Neural cell (in vitro differentiated cells): ENCODE measurements at regions not wholly inside any gene's neighbourhood (a gene's known extent, or its start where the extent isn't known, plus 50 kb on each side); places are given as distances from the start of the nearest gene placed in this dataset.

Source experiments
- H2AFZ ChIP-seq: fragments of 200-600, 300-800 bp; sonication (generic), shearing (Covaris generic); 2 replicates; pipeline ENCODE4 v1.6.0; 2014; ENCODE audit warnings: low read depth, mild to moderate bottlenecking, antibody characterized with exemption, low read length, moderate library complexity
- H3F3A ChIP-seq: fragments of 200-600 bp; shearing (Covaris generic); 2 replicates; pipeline ENCODE4 v1.6.1; 2016; ENCODE audit warnings: mild to moderate bottlenecking, moderate library complexity, mixed read lengths, antibody characterized with exemption, low read length; ENCODE audit not compliant: insufficient read depth, poor library complexity, severe bottlenecking
- H3K27ac ChIP-seq: fragments of 200-600, 300-800 bp; sonication (generic), shearing (Covaris generic); 2 replicates; pipeline ENCODE4 v1.5.1; 2014; ENCODE audit warnings: mild to moderate bottlenecking, low read length, moderate library complexity
- H3K27me3 ChIP-seq: fragments of 300-800, 200-600 bp; sonication (generic), shearing (Covaris generic); 2 replicates; pipeline ENCODE4 v1.6.0; 2014; ENCODE audit warnings: mild to moderate bottlenecking, low read depth, low read length, moderate library complexity; ENCODE audit not compliant: insufficient read depth
- H3K36me3 ChIP-seq: fragments of 300-800, 200-600 bp; sonication (generic), shearing (Covaris generic); 2 replicates; pipeline ENCODE4 v1.5.1; 2014; ENCODE audit warnings: mild to moderate bottlenecking, antibody characterized with exemption, low read length, moderate library complexity; ENCODE audit not compliant: insufficient read depth
- H3K4me2 ChIP-seq: fragments of 300-800, 200-600 bp; sonication (generic), shearing (Covaris generic); 2 replicates; pipeline ENCODE4 v1.6.0; 2014; ENCODE audit warnings: mild to moderate bottlenecking, low read length
- H3K4me3 ChIP-seq: fragments of 300-800, 200-600 bp; sonication (generic), shearing (Covaris generic); 2 replicates; pipeline ENCODE4 v1.5.1; 2014; ENCODE audit warnings: mild to moderate bottlenecking, low read length, moderate library complexity
- H3K79me2 ChIP-seq: fragments of 200-600 bp; shearing (Covaris generic); replicated peaks from 2 replicates; pipeline ENCODE4 v1.6.0; 2014; ENCODE audit warnings: mild to moderate bottlenecking, low read length, moderate library complexity; ENCODE audit not compliant: insufficient read depth
- H3K9ac ChIP-seq: fragments of 300-800, 200-600 bp; sonication (generic), shearing (Covaris generic); 2 replicates; pipeline ENCODE4 v1.6.1; 2016; ENCODE audit warnings: mild to moderate bottlenecking, low read length, mixed read lengths
- H3K9me2 ChIP-seq: fragments of 200-600 bp; shearing (Covaris generic); 2 replicates; pipeline ENCODE4 v1.6.1; 2016; ENCODE audit warnings: mild to moderate bottlenecking, low read length, mixed read lengths; ENCODE audit not compliant: insufficient read depth
- H3K9me3 ChIP-seq: fragments of 200-600, 300-800 bp; sonication (generic), shearing (Covaris generic); 2 replicates; pipeline ENCODE4 v1.6.1; 2016; ENCODE audit warnings: mild to moderate bottlenecking, mixed run types, low read length, moderate library complexity, mixed read lengths
- H4K20me1 ChIP-seq: fragments of 200-600 bp; shearing (Covaris generic); 2 replicates; pipeline ENCODE4 v1.6.1; 2016; ENCODE audit warnings: mild to moderate bottlenecking, mixed run types; ENCODE audit not compliant: insufficient read depth
- EP300 ChIP-seq: fragments of 450-650 bp; conservative IDR thresholded peaks from 2 replicates; pipeline ENCODE4 v1.6.1; 2014; ENCODE audit warnings: antibody characterized with exemption, mild to moderate bottlenecking, moderate library complexity; ENCODE audit not compliant: poor library complexity, severe bottlenecking
- EZH2 ChIP-seq: fragments of 200-600, 300-800 bp; shearing (Covaris generic), sonication (generic); IDR thresholded peaks from 2 replicates; pipeline ENCODE4 v1.6.1; 2014; ENCODE audit warnings: antibody characterized with exemption, low read length, borderline replicate concordance, mild to moderate bottlenecking; ENCODE audit not compliant: insufficient read depth, poor library complexity, severe bottlenecking
- MXI1 ChIP-seq: fragments of 450-650 bp; conservative IDR thresholded peaks from 2 replicates; pipeline ENCODE4 v1.6.1; 2014; ENCODE audit warnings: antibody characterized with exemption, mild to moderate bottlenecking; ENCODE audit not compliant: poor library complexity, severe bottlenecking
- POLR2AphosphoS5 ChIP-seq: IDR thresholded peaks from 2 replicates; pipeline ENCODE4 v1.6.1; 2012
- RAD21 ChIP-seq: fragments of 450-650 bp; conservative IDR thresholded peaks from 2 replicates; pipeline ENCODE4 v1.6.1; 2014; ENCODE audit warnings: antibody characterized with exemption, mild to moderate bottlenecking, moderate library complexity
- REST ChIP-seq: IDR thresholded peaks from 2 replicates; pipeline ENCODE4 v1.6.1; 2012; ENCODE audit warnings: borderline replicate concordance
- SMC3 ChIP-seq: fragments of 450-650 bp; conservative IDR thresholded peaks from 2 replicates; pipeline ENCODE4 v1.6.1; 2014; ENCODE audit warnings: antibody characterized with exemption, mild to moderate bottlenecking, moderate library complexity; ENCODE audit not compliant: poor library complexity
- TAF1 ChIP-seq: IDR thresholded peaks from 2 replicates; pipeline ENCODE4 v1.6.1; 2012; ENCODE audit warnings: low read depth
- TF ChIP-seq, protein P1 (sequence below): fragments of 450-650 bp; IDR thresholded peaks from 2 replicates; pipeline ENCODE4 v1.5.1; 2014; ENCODE audit warnings: antibody characterized with exemption, mild to moderate bottlenecking, moderate library complexity; ENCODE audit not compliant: poor library complexity, severe bottlenecking

- Histone ChIP-seq H3K9ac (no peak overlapping the region), H3K4me3 (no peak overlapping the region), H3F3A (no peaks in the 10 kb centered on the region), H3K79me2 (no peaks in the 10 kb centered on the region), H3K36me3 (no peaks in the 10 kb centered on the region), H2AFZ (no peak overlapping the region), H3K9me3 (no peaks in the 10 kb centered on the region), H3K9me2 (no peaks in the 10 kb centered on the region), H3K4me2 (no peak overlapping the region), H4K20me1 (no peaks in the 10 kb centered on the region), H3K27me3 (no peaks in the 10 kb centered on the region), H3K27ac (no peak overlapping the region)
- TF ChIP-seq RAD21: no peak
- no peak for TF ChIP-seq EP300
- TF ChIP-seq, protein P1, sequence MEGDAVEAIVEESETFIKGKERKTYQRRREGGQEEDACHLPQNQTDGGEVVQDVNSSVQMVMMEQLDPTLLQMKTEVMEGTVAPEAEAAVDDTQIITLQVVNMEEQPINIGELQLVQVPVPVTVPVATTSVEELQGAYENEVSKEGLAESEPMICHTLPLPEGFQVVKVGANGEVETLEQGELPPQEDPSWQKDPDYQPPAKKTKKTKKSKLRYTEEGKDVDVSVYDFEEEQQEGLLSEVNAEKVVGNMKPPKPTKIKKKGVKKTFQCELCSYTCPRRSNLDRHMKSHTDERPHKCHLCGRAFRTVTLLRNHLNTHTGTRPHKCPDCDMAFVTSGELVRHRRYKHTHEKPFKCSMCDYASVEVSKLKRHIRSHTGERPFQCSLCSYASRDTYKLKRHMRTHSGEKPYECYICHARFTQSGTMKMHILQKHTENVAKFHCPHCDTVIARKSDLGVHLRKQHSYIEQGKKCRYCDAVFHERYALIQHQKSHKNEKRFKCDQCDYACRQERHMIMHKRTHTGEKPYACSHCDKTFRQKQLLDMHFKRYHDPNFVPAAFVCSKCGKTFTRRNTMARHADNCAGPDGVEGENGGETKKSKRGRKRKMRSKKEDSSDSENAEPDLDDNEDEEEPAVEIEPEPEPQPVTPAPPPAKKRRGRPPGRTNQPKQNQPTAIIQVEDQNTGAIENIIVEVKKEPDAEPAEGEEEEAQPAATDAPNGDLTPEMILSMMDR: no peak
- TF ChIP-seq EZH2: no peak
- no peak for TF ChIP-seq MXI1
- no peak for TF ChIP-seq TAF1
- no peak for TF ChIP-seq POLR2AphosphoS5
- TF ChIP-seq SMC3: no peak
- TF ChIP-seq REST: no peak
Measured at GRCh38 chr5:67974054-67974453, 241.5 kb upstream of the PIK3R1 start.

GRCh38 chr5:67971971-67972821 lies 243.4 kb upstream of the PIK3R1 start:
- no peaks in the 10 kb centered on the region for H3K79me2 ChIP-seq
- TF ChIP-seq POLR2AphosphoS5: no peak
- TF ChIP-seq, protein P1: no peak
- no peak for TF ChIP-seq RAD21
- TF ChIP-seq TAF1: no peak
- TF ChIP-seq EP300: no peak
- TF ChIP-seq EZH2: no peak
- TF ChIP-seq REST: no peak
- TF ChIP-seq MXI1: no peak
- TF ChIP-seq SMC3: no peak
- H4K20me1 ChIP-seq: no peaks in the 10 kb centered on the region
- H3K4me3 ChIP-seq: no peak overlapping the region
- H3K27me3 ChIP-seq: no peaks in the 10 kb centered on the region
- H3F3A ChIP-seq: no peaks in the 10 kb centered on the region
- no peak overlapping the region for H3K27ac ChIP-seq
- no peaks in the 10 kb centered on the region for H3K9me3 ChIP-seq
- H2AFZ ChIP-seq: no peak overlapping the region
- H3K36me3 ChIP-seq: no peaks in the 10 kb centered on the region
- no peaks in the 10 kb centered on the region for H3K9me2 ChIP-seq
- H3K9ac ChIP-seq: no peak overlapping the region
- H3K4me2 ChIP-seq: no peak overlapping the region
